GM18951 (cell line): ENCODE measurements at regions not wholly inside any gene's neighbourhood (a gene's known extent, or its start where the extent isn't known, plus 50 kb on each side); places are given as distances from the start of the nearest gene placed in this dataset.
A peak's percentile ranks its signal among the peaks of the same experiment; 100 is the strongest.
"Not testable (repeated sequence)": the region's sequence is repeated elsewhere in the genome, so short reads cannot be mapped to it uniquely, and the experiment has no call there.

Source experiments
- POLR2A ChIP-seq: IDR thresholded peaks from 4 replicates; pipeline ENCODE4 v1.6.1; 2011; ENCODE audit warnings: mild to moderate bottlenecking; ENCODE audit not compliant: insufficient read length, insufficient read depth; ENCODE audit errors: extremely low read depth
- in situ Hi-C: fragments of 300-500 bp; cut with MboI; formaldehyde crosslinking; loops from one replicate; pipeline ENCODE4 v1.12.0; 2022; ENCODE audit warnings: low sequenced_read_pairs, mixed read lengths, inconsistent platforms; ENCODE audit not compliant: unreplicated experiment

DNA sequence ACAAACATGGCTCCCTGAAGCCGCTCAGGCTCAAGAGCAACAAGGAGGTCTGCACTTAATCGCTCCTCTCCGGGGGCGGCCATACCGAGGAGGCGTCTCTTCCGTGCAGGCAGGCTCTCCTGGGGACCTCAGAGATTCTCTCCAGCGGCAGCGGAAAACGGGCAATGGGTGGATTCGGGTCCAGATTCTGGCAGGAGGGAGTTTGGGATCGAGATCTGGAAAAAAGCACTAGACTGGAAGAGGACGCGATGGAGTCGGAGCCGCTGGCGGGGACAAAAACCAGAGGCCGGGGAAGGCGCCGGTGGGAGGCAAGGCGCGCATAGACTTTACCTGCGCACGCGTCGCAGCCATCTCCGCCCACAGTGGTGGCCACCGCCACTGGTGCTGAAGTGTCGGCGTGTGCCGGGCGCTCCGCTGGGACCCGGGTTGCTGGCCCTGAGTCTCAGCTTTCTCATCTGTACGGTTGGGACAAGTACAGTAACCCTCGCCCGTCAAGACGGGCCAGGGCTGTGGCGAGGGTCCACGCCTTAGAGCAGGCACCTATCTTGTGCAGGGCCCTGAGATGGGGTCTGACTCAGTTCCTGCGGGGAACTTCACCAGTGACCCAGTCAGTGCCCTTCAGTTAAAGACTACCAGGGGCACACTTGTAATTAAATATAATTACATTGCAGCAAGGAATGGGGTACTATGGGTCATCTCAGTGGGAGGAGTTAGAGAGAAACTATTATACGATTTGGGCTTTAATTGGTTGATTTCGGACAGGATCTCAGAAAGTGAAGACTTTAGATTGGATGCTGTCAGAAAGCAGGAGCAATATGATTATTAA is 454.1 kb downstream of the SPATA31A1 start:
- in situ Hi-C loops, result not testable (repeated sequence)
- TF ChIP-seq POLR2A, result peak; percentile 27

DNA sequence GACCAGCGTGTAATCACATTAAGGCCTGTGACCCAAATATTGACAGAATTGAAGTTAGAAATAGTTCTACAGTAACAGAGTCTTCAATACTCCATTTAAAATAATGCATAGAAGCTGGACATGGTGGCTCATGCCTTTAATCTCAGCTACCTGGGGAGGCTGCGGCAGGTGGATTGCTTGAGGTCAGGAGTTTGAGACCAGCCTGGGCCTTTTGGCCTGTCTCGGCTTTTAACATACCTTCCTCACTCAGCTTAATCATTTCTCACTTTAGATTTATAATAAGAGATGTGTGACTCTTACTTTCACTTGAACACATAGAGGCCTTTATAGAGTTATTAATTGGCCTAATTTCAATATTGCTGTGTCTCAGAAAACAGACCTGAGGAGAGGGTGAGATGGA is 454.9 kb downstream of the SPATA31A1 start:
- in situ Hi-C loops, result not testable (repeated sequence)

DNA sequence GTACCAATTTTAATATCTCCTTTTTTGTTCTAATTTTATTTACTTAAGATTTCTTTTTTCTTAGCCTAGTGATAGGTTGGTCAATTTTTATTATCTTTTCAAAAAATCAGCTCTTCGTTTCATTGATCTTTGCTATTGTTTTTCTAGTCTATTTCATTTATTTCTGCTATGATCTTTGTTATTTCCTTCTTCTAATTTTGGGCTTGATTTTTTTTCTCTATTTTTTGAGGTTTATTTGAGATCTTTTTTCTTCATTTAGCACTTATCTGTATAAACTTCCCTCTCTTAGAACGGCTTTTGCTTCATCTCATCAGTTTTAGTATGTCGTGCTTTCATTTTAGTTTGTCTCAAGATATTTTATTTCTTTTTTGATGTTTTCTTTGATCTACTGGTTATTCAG is 456.1 kb downstream of the SPATA31A1 start:
- in situ Hi-C loops, result not testable (repeated sequence)

- in situ Hi-C loops, result not testable (repeated sequence)
Observed at GRCh38 chr9:39828457-39828856, 473.0 kb downstream of the SPATA31A1 start.
